HepG2 (cell line): ENCODE measurements at regions not wholly inside any gene's neighbourhood (a gene's known extent, or its start where the extent isn't known, plus 50 kb on each side); places are given as distances from the start of the nearest gene placed in this dataset.

Experiments
- ATAC-seq: fragments of 200-7000 bp; cut with Tn5 transposase; 3 replicates; pipeline ENCODE4 v1.9.1; 2020; ENCODE audit warnings: mild to moderate bottlenecking, moderate library complexity
- BruUV-seq: library from RNA; stranded (reverse); fragments of 400-500 nt; replicated peaks from 2 replicates; lab custom pipeline; 2021; lab: Mats Ljungman, UMichigan
- CTCF ChIA-PET: fragments of 300-600 bp; formaldehyde crosslinking; extraction: SDS; loops from one replicate; lab custom pipeline; 2021; ENCODE audit warnings: low total read pairs, inconsistent platforms, low intra/inter-chr PET ratio; lab: Yijun Ruan, JAX
- POLR2A ChIA-PET: fragments of 350-600 bp; sonication (Branson Sonifier 250); formaldehyde crosslinking; loops from one replicate; lab custom pipeline; 2020; ENCODE audit warnings: antibody characterized with exemption, inconsistent platforms; lab: Yijun Ruan, JAX
- DNase-seq: peaks from one replicate; pipeline ENCODE4 v3.0.0-alpha.2; 2015; ENCODE audit warnings: low spot score
- FAIRE-seq: peaks from 3 replicates; lab custom pipeline; 2011; peaks lifted over from hg19 to GRCh38; lab: Jason Lieb, UNC
- H2AFZ ChIP-seq: one replicate; pipeline ENCODE4 v1.6.1; 2011; ENCODE audit warnings: low read length, inconsistent platforms
- H3K27ac ChIP-seq: fragments of 300-600 bp; 3 replicates; pipeline ENCODE4 v1.8.0; 2011; ENCODE audit warnings: mixed run types, mild to moderate bottlenecking, mixed read lengths, low read length, inconsistent platforms; ENCODE audit not compliant: insufficient read depth; ENCODE audit errors: extremely low read length
- H3K27me3 ChIP-seq, 2 experiments: fragments of 200-600 bp in 1 of 2; 2 replicates in 1 of 2; 3 replicates in 1 of 2; pipeline versions ENCODE4 v1.6.0 to v1.8.0; 2011; ENCODE audit warnings: low read length in 2 of 2, mild to moderate bottlenecking in 2 of 2, moderate library complexity in 2 of 2, inconsistent platforms in 1 of 2; ENCODE audit not compliant: insufficient read depth in 2 of 2, control insufficient read depth in 1 of 2
- H3K36me3 ChIP-seq, 2 experiments: fragments of 200-600 bp in 1 of 2; replicated peaks in 1 of 2; 2 replicates in 1 of 2; 3 replicates in 1 of 2; pipeline versions ENCODE4 v1.5.1 to v1.8.0; 2011; ENCODE audit warnings: low read length in 2 of 2, inconsistent platforms in 1 of 2; ENCODE audit not compliant: insufficient read depth in 2 of 2, control insufficient read depth in 1 of 2
- H3K4me1 ChIP-seq: 2 replicates; pipeline ENCODE4 v1.5.1; 2012; ENCODE audit warnings: low read length, inconsistent platforms; ENCODE audit not compliant: insufficient read depth
- H3K4me2 ChIP-seq: 2 replicates; pipeline ENCODE4 v1.6.0; 2011; ENCODE audit warnings: low read depth, low read length, inconsistent platforms
- H3K4me3 ChIP-seq, 3 experiments: fragments of 200-600 bp in 1 of 3; sonication (generic), shearing (Covaris generic) in 1 of 3; replicated peaks in 1 of 3; 2 replicates each; pipeline ENCODE4 v1.5.1; 2011 to 2016; ENCODE audit warnings: low read length in 3 of 3, inconsistent platforms in 2 of 3, low read depth in 2 of 3, mild to moderate bottlenecking in 2 of 3, control low read depth in 1 of 3, mixed read lengths in 1 of 3; ENCODE audit not compliant: insufficient read depth in 1 of 3
- H3K79me2 ChIP-seq: one replicate; pipeline ENCODE4 v1.6.1; 2011; ENCODE audit warnings: low read length, inconsistent platforms; ENCODE audit not compliant: insufficient read depth
- H3K9ac ChIP-seq: 2 replicates; pipeline ENCODE4 v1.6.0; 2011; ENCODE audit warnings: mild to moderate bottlenecking, low read depth, low read length, inconsistent platforms; ENCODE audit not compliant: insufficient read depth
- H3K9me3 ChIP-seq: 2 replicates; pipeline ENCODE4 v1.5.1; 2012; ENCODE audit warnings: mild to moderate bottlenecking, low read length
- H4K20me1 ChIP-seq: 2 replicates; pipeline ENCODE4 v1.6.0; 2011; ENCODE audit warnings: inconsistent platforms, mild to moderate bottlenecking, low read length, moderate library complexity; ENCODE audit not compliant: insufficient read depth
- DR1 ChIP-seq: sonication (generic); formaldehyde crosslinking; IDR thresholded peaks from 2 replicates; pipeline ENCODE4 v1.8.0; 2021; ENCODE audit warnings: mild to moderate bottlenecking, missing genetic modification reagents, inconsistent platforms
- FLYWCH1 ChIP-seq: sonication (generic); formaldehyde crosslinking; IDR thresholded peaks from 2 replicates; pipeline ENCODE4 v1.8.1; 2023; ENCODE audit warnings: mild to moderate bottlenecking, missing genetic modification reagents
- KAT2B ChIP-seq: fragments of 150-350 bp; IDR thresholded peaks from 2 replicates; pipeline ENCODE4 v1.6.1; 2014; ENCODE audit warnings: low read depth, low read length, borderline replicate concordance
- MBNL3 ChIP-seq: fragments of 250-450 bp; sonication (Bioruptor Pico); conservative IDR thresholded peaks from 2 replicates; pipeline ENCODE4 v1.8.0; 2022; ENCODE audit warnings: mild to moderate bottlenecking, inconsistent platforms
- NCOA5 ChIP-seq: sonication (generic); formaldehyde crosslinking; IDR thresholded peaks from 2 replicates; pipeline ENCODE4 v1.4.0; 2020; ENCODE audit warnings: missing genetic modification reagents
- NCOR1 ChIP-seq: fragments of 200-600 bp; sonication (generic); IDR thresholded peaks from 2 replicates; pipeline ENCODE4 v1.7.0; 2017; ENCODE audit warnings: antibody characterized with exemption, low read length, borderline replicate concordance
- PHF8 ChIP-seq: sonication (generic); formaldehyde crosslinking; IDR thresholded peaks from 2 replicates; pipeline ENCODE4 v1.5.0; 2020; ENCODE audit warnings: missing genetic modification reagents
- SP1 ChIP-seq, 2 experiments: fragments of 450-650 bp in 1 of 2; sonication (generic) in 1 of 2; formaldehyde crosslinking in 1 of 2; IDR thresholded peaks; 2 replicates each; pipeline versions ENCODE4 v1.4.0 to v1.6.1; 2016 to 2020; ENCODE audit warnings: missing genetic modification reagents in 1 of 2
- THAP11 ChIP-seq: IDR thresholded peaks from 2 replicates; pipeline ENCODE4 v1.6.1; 2016; ENCODE audit warnings: missing biosample characterization, missing genetic modification reagents
- ZEB1 ChIP-seq: IDR thresholded peaks from 2 replicates; pipeline ENCODE4 v1.6.1; 2012; ENCODE audit warnings: mild to moderate bottlenecking, low read depth, inconsistent platforms; ENCODE audit not compliant: insufficient replicate concordance
- ZNF121 ChIP-seq: sonication (generic); formaldehyde crosslinking; IDR thresholded peaks from 2 replicates; pipeline ENCODE4 v1.5.0; 2020; ENCODE audit warnings: mild to moderate bottlenecking, missing genetic modification reagents
- ZNF260 ChIP-seq: sonication (generic); formaldehyde crosslinking; IDR thresholded peaks from 2 replicates; pipeline ENCODE4 v1.4.0; 2020; ENCODE audit warnings: missing genetic modification reagents, low read depth, mild to moderate bottlenecking, borderline replicate concordance
- ZNF263 ChIP-seq: sonication (generic); formaldehyde crosslinking; IDR thresholded peaks from 2 replicates; pipeline ENCODE4 v1.4.0; 2020; ENCODE audit warnings: missing genetic modification reagents
- ZNF383 ChIP-seq: sonication (generic); formaldehyde crosslinking; IDR thresholded peaks from 2 replicates; pipeline ENCODE4 v1.4.0; 2020; ENCODE audit warnings: missing genetic modification reagents, mild to moderate bottlenecking, borderline replicate concordance
- ZNF672 ChIP-seq: sonication (generic); formaldehyde crosslinking; IDR thresholded peaks from 2 replicates; pipeline ENCODE4 v1.8.1; 2022; ENCODE audit warnings: missing genetic modification reagents
- ZNF7 ChIP-seq: IDR thresholded peaks from 2 replicates; pipeline ENCODE4 v1.6.1; 2016; ENCODE audit warnings: missing biosample characterization, missing genetic modification reagents
- ZNF841 ChIP-seq: sonication (generic); formaldehyde crosslinking; IDR thresholded peaks from 2 replicates; pipeline ENCODE4 v1.8.1; 2023; ENCODE audit warnings: missing genetic modification reagents, borderline replicate concordance
- WGBS: methylation state at CpG from one replicate; pipeline ENCODE4 v1.1.6; 2017; ENCODE audit warnings: low lambda C conversion rate; 5-methylcytosine and 5-hydroxymethylcytosine counted together
- in situ Hi-C: cut with HindIII; loops from 2 replicates; pipeline ENCODE4 v1.10.0; 2017; ENCODE audit warnings: low pct_unique_long_range_greater_than_20kb; ENCODE audit not compliant: extremely low pct_ligation_motif_present
- intact Hi-C: fragments of 100-400 bp; cut with micrococcal nuclease; formaldehyde crosslinking; loops from one replicate; pipeline ENCODE4 v1.10.0; 2022; ENCODE audit not compliant: unreplicated experiment
- TF ChIP-seq, protein P1 (sequence below): sonication (generic); formaldehyde crosslinking; conservative IDR thresholded peaks from 2 replicates; pipeline ENCODE4 v1.4.0; 2020; ENCODE audit warnings: missing genetic modification reagents

GRCh38 chr7:118863966-118864365 is 639.5 kb downstream of the ANKRD7 start:
- intact Hi-C loops (no loop called here), in situ Hi-C loops (no loop called here)
- no peaks in the 10 kb centered on the region for H3K79me2 ChIP-seq
- H3K4me3 ChIP-seq = no peak overlapping the region
- DNase-seq (no peak), FAIRE-seq (no peak), ATAC-seq (no peak)
- ChIA-PET CTCF (no interaction called here), POLR2A (no interaction called here)
- no peaks in the 10 kb centered on the region for H3K27me3 ChIP-seq
- H4K20me1 ChIP-seq = no peaks in the 10 kb centered on the region
- TF ChIP-seq FLYWCH1 (CRISPR knock-in tag) = no peak
- TF ChIP-seq ZNF7 = no peak
- TF ChIP-seq PHF8 (CRISPR knock-in tag) = no peak
- TF ChIP-seq THAP11 (CRISPR knock-in tag) = no peak
- no peak for TF ChIP-seq ZNF841
- TF ChIP-seq ZNF121 (CRISPR knock-in tag) = no peak
- no peak for TF ChIP-seq ZEB1
- TF ChIP-seq, protein P1, sequence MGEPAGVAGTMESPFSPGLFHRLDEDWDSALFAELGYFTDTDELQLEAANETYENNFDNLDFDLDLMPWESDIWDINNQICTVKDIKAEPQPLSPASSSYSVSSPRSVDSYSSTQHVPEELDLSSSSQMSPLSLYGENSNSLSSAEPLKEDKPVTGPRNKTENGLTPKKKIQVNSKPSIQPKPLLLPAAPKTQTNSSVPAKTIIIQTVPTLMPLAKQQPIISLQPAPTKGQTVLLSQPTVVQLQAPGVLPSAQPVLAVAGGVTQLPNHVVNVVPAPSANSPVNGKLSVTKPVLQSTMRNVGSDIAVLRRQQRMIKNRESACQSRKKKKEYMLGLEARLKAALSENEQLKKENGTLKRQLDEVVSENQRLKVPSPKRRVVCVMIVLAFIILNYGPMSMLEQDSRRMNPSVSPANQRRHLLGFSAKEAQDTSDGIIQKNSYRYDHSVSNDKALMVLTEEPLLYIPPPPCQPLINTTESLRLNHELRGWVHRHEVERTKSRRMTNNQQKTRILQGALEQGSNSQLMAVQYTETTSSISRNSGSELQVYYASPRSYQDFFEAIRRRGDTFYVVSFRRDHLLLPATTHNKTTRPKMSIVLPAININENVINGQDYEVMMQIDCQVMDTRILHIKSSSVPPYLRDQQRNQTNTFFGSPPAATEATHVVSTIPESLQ (CRISPR knock-in tag) = no peak
- TF ChIP-seq NCOR1 = no peak
- no peak for TF ChIP-seq DR1 (CRISPR knock-in tag)
- TF ChIP-seq ZNF260 = no peak
- TF ChIP-seq ZNF263 = no peak
- TF ChIP-seq ZNF383 (CRISPR knock-in tag) = no peak
- TF ChIP-seq NCOA5 = no peak
- TF ChIP-seq MBNL3 = no peak
- TF ChIP-seq ZNF672 (CRISPR knock-in tag) = no peak
- TF ChIP-seq KAT2B = no peak
- TF ChIP-seq SP1 (IDR thresholded peaks at IDR 0.05) = no peak
- no peak for TF ChIP-seq SP1 (CRISPR knock-in tag; IDR thresholded peaks at IDR 0.05)
- no peak overlapping the region for H3K9ac ChIP-seq
- no peaks in the 10 kb centered on the region for H3K9me3 ChIP-seq
- no peaks in the 10 kb centered on the region for H3K4me1 ChIP-seq
- H3K27ac ChIP-seq = no peak overlapping the region
- no peak overlapping the region for H2AFZ ChIP-seq
- 0% methylated on average over 2 of the region's 2 CpGs for WGBS
- H3K36me3 ChIP-seq = no peaks in the 10 kb centered on the region
- BruUV-seq = no TSS peak
- no peak overlapping the region for H3K4me2 ChIP-seq
